Erythroblast (primary cell): ENCODE measurements at regions not wholly inside any gene's neighbourhood (a gene's known extent, or its start where the extent isn't known, plus 50 kb on each side); places are given as distances from the start of the nearest gene placed in this dataset.

Source experiments
- GATA1 ChIP-seq: IDR thresholded peaks from 2 replicates; pipeline ENCODE4 v1.6.1; 2011; ENCODE audit warnings: low read depth, mild to moderate bottlenecking, control low read depth, low read length, moderate library complexity
- POLR2A ChIP-seq: IDR thresholded peaks from 2 replicates; pipeline ENCODE4 v1.6.1; 2011; ENCODE audit warnings: mild to moderate bottlenecking, low read length

DNA sequence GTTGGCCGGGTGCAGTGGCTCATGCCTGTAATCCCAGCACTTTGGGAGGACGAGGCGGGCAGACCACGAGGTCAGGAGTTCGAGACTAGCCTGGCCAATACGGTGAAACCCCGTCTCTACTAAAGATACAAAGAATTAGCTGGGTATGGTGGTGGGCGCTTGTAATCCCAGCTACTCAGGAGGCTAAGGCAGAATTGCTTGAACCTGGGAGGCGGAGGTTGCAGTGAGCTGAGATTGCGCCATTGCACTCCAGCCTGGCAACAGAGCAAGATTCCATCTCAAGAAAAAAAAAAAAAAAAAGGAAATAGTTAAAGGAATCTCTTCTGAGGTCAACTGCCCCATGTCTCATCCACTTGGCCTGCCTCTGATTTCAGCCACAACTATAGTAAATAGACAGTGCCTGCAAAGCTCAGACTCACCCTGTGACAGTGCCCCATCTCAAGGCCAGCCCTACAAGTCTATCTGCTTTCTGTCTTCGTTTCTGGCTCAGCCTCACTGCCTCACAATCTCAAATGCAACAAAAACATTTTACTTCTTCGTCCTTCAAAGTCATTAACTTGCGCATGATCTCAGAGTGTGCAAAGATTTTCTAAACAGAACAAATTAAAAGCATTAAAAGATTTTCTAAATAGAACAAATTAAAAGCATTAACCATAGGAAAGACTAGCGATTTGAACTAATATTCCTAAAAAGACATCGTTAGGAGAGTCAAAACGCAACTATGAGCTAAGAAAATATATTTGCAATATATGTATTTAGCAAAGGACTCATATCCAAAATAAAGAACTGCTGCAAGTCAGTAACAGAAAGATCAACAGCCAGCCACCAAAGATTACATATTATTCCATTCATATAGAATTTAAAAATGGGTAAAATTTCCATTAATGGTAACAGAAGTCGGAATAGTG is 65.0 kb upstream of the PRDX6 start:
- no peak for TF ChIP-seq POLR2A
- no peak for TF ChIP-seq GATA1
